GM12892 (cell line): ENCODE measurements at regions not wholly inside any gene's neighbourhood (a gene's known extent, or its start where the extent isn't known, plus 50 kb on each side); places are given as distances from the start of the nearest gene placed in this dataset.

Source experiments
- POLR2A ChIP-seq: IDR thresholded peaks from 2 replicates; pipeline ENCODE4 v1.6.1; 2011; ENCODE audit warnings: low read depth, low read length, control low read depth
- POLR2AphosphoS5 ChIP-seq: IDR thresholded peaks from 2 replicates; pipeline ENCODE4 v1.6.1; 2011; ENCODE audit warnings: low read depth, low read length, control low read depth
- TAF1 ChIP-seq: IDR thresholded peaks from 2 replicates; pipeline ENCODE4 v1.6.1; 2011; ENCODE audit warnings: low read depth, mild to moderate bottlenecking, control low read depth, low read length, borderline replicate concordance

DNA sequence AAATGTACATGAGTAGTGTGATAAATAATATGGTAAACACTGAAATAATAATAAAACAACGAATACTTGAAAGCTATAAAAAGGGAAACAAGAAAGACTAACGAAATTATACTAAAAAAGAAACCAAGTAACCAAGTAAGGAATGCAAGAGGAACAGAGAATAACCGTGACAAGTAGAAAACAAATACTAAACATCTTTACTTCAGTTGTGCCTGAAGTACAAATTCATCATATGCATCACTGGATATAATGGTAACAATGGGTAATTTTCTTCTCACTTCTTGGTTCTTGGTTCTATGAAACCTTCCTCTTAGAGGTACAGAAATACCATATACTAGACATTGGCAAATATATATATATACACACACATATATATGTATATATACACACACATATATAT lies 1093.6 kb upstream of the B3GALT2 start:
- TF ChIP-seq POLR2A (no peak), POLR2AphosphoS5 (no peak), TAF1 (no peak)
